ENCODE measurements at regions not wholly inside any gene's neighbourhood (a gene's known extent, or its start where the extent isn't known, plus 50 kb on each side); places are given as distances from the start of the nearest gene placed in this dataset.

DNA sequence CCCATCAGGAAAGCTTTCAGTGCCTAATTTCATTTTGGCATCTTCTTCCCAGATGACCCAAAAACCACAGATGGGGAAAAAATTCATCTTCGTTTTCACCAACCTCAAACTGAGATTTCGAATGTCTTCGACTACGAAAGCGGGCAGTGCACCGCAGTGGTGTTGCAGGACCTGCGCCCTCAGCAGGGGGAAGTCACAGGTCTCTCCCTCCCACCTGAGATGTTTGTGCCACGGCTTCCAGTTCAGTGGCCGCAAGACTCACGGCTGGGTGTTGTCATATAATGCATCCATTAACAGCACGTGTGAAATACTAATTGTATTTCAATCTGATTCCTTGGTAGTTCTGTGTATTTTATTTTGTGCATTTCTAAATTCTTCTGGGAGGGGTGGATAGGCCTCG is 66.2 kb upstream of the SALL3 start:
- H3K4me3 Mint-ChIP-seq (ENCODE audit: low read depth): no peak overlapping the region
- no peaks in the 10 kb centered on the region for H3K36me3 Mint-ChIP-seq (ENCODE audit: insufficient read depth)
- peaks cover 11% of the 10 kb centered on the region for H3K9me3 Mint-ChIP-seq (ENCODE audit: low read depth)
- DNase-seq (ENCODE audit: low spot score, unreplicated experiment): no peak
- H3K27ac Mint-ChIP-seq: no peak overlapping the region
- no peaks in the 10 kb centered on the region for H3K4me1 Mint-ChIP-seq (ENCODE audit: low read depth)
- H3K27me3 Mint-ChIP-seq: peaks cover 6% of the 10 kb centered on the region
- no peak for TF ChIP-seq CTCF (IDR thresholded peaks at IDR 0.05; ENCODE audit: unreplicated experiment)

- no peaks in the 10 kb centered on the region for H3K4me1 Mint-ChIP-seq (ENCODE audit: low read depth)
- peaks cover 11% of the 10 kb centered on the region for H3K9me3 Mint-ChIP-seq (ENCODE audit: low read depth)
- no peaks in the 10 kb centered on the region for H3K36me3 Mint-ChIP-seq (ENCODE audit: insufficient read depth)
- no peak overlapping the region for H3K4me3 Mint-ChIP-seq (ENCODE audit: low read depth)
- no peak for TF ChIP-seq CTCF (IDR thresholded peaks at IDR 0.05; ENCODE audit: unreplicated experiment)
- DNase-seq (ENCODE audit: low spot score, unreplicated experiment): no peak
- no peak overlapping the region for H3K27ac Mint-ChIP-seq
- H3K27me3 Mint-ChIP-seq: peaks cover 6% of the 10 kb centered on the region
Measured at GRCh38 chr18:78913830-78914231, 65.8 kb upstream of the SALL3 start.

GRCh38 chr18:78914249-78914935 is 65.2 kb upstream of the SALL3 start:
- Mint-ChIP-seq H3K4me1 (ENCODE audit: low read depth) (no peaks in the 10 kb centered on the region), H3K27ac (no peak overlapping the region), H3K36me3 (ENCODE audit: insufficient read depth) (no peaks in the 10 kb centered on the region), H3K4me3 (ENCODE audit: low read depth) (no peak overlapping the region), H3K9me3 (ENCODE audit: low read depth) (peaks cover 11% of the 10 kb centered on the region), H3K27me3 (peaks cover 6% of the 10 kb centered on the region)
- TF ChIP-seq CTCF (IDR thresholded peaks at IDR 0.05; ENCODE audit: unreplicated experiment): no peak
- no peak for DNase-seq (ENCODE audit: low spot score, unreplicated experiment)

- peaks cover 11% of the 10 kb centered on the region for H3K9me3 Mint-ChIP-seq (ENCODE audit: low read depth)
- no peaks in the 10 kb centered on the region for H3K4me1 Mint-ChIP-seq (ENCODE audit: low read depth)
- no peak overlapping the region for H3K27ac Mint-ChIP-seq
- no peaks in the 10 kb centered on the region for H3K36me3 Mint-ChIP-seq (ENCODE audit: insufficient read depth)
- peaks cover 6% of the 10 kb centered on the region for H3K27me3 Mint-ChIP-seq
- no peak for TF ChIP-seq CTCF (IDR thresholded peaks at IDR 0.05; ENCODE audit: unreplicated experiment)
- DNase-seq (ENCODE audit: low spot score, unreplicated experiment): no peak
- no peak overlapping the region for H3K4me3 Mint-ChIP-seq (ENCODE audit: low read depth)
Measured at GRCh38 chr18:78915446-78916008, 64.1 kb upstream of the SALL3 start.

DNA sequence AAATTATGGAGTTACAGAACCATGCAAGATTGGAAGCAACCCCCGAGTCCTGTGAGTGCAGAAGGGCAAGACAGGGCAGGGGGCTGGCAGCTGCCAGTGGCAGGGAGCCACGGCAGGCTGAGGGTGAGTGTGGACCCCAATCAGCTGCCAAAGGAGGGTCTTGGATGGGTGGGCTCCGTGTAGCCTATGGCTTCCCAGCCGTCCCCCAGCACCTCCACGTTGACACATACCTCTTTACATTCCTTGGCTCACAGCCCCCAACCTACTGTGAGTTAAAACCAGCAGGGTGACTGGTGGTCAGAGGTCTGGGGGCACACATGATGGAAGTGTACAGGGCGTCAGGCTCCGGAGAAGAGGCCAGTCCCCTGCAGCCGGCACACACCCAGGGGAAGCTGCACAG is 60.9 kb upstream of the SALL3 start:
- no peak for DNase-seq (ENCODE audit: low spot score, unreplicated experiment)
- no peaks in the 10 kb centered on the region for H3K36me3 Mint-ChIP-seq (ENCODE audit: insufficient read depth)
- no peak for TF ChIP-seq CTCF (IDR thresholded peaks at IDR 0.05; ENCODE audit: unreplicated experiment)
- H3K9me3 Mint-ChIP-seq (ENCODE audit: low read depth): peaks cover 11% of the 10 kb centered on the region
- no peaks in the 10 kb centered on the region for H3K4me1 Mint-ChIP-seq (ENCODE audit: low read depth)
- no peak overlapping the region for H3K4me3 Mint-ChIP-seq (ENCODE audit: low read depth)
- H3K27ac Mint-ChIP-seq: no peak overlapping the region
- H3K27me3 Mint-ChIP-seq: peaks cover 2% of the 10 kb centered on the region
